PC-9 (cell line): ENCODE measurements at regions not wholly inside any gene's neighbourhood (a gene's known extent, or its start where the extent isn't known, plus 50 kb on each side); places are given as distances from the start of the nearest gene placed in this dataset.
A peak's percentile ranks its signal among the peaks of the same experiment; 100 is the strongest.

Source experiments
- BruUV-seq: library from RNA; stranded (reverse); fragments of 400-500 nt; replicated peaks from 2 replicates; lab custom pipeline; 2021; lab: Mats Ljungman, UMichigan
- CTCF ChIA-PET: fragments of 300-600 bp; sonication (Branson Sonifier 250); formaldehyde crosslinking; loops from one replicate; lab custom pipeline; 2022; ENCODE audit warnings: antibody characterized with exemption; lab: Charles Lee
- POLR2A ChIA-PET: fragments of 300-600 bp; sonication (Branson Sonifier 250); formaldehyde crosslinking; loops from one replicate; lab custom pipeline; 2022; ENCODE audit warnings: antibody characterized with exemption; ENCODE audit not compliant: unreplicated experiment; lab: Charles Lee
- DNase-seq, 2 experiments: peaks; one replicate each; pipeline versions ENCODE4 v3.0.0 to v3.0.0-alpha.2; 2015 to 2022; ENCODE audit warnings: mixed read lengths in 1 of 2
- H2AFZ ChIP-seq: fragments of 200-600 bp; sonication (generic); 2 replicates; pipeline ENCODE4 v1.8.1; 2017; ENCODE audit warnings: antibody characterized with exemption
- H3F3A ChIP-seq: fragments of 200-600 bp; sonication (generic); 2 replicates; pipeline ENCODE4 v1.8.1; 2017; ENCODE audit warnings: antibody characterized with exemption, mild to moderate bottlenecking, low read depth; ENCODE audit not compliant: insufficient read depth
- H3K27ac ChIP-seq: fragments of 200-600 bp; sonication (generic); 2 replicates; pipeline ENCODE4 v1.6.1; 2016; ENCODE audit warnings: mixed run types
- H3K27me3 ChIP-seq: fragments of 200-600 bp; sonication (generic); 2 replicates; pipeline ENCODE4 v1.6.1; 2016; ENCODE audit warnings: low read depth, mixed run types; ENCODE audit not compliant: insufficient read depth
- H3K36me3 ChIP-seq: fragments of 200-600 bp; sonication (generic); 2 replicates; pipeline ENCODE4 v1.6.1; 2016; ENCODE audit warnings: low read depth, mixed run types
- H3K4me1 ChIP-seq: fragments of 200-600 bp; sonication (generic); replicated peaks from 2 replicates; pipeline ENCODE4 v1.6.1; 2016; ENCODE audit warnings: mixed run types; ENCODE audit not compliant: insufficient read depth
- H3K4me2 ChIP-seq: fragments of 200-600 bp; sonication (generic); 2 replicates; pipeline ENCODE4 v1.6.1; 2017; ENCODE audit warnings: mixed run types
- H3K4me3 ChIP-seq: fragments of 200-600 bp; sonication (generic); 2 replicates; pipeline ENCODE4 v1.6.1; 2016; ENCODE audit warnings: mixed run types
- H3K79me2 ChIP-seq: fragments of 200-600 bp; sonication (generic); 2 replicates; pipeline ENCODE4 v1.6.1; 2017; ENCODE audit warnings: low read depth, mixed run types
- H3K9me2 ChIP-seq: fragments of 200-600 bp; sonication (generic); 2 replicates; pipeline ENCODE4 v1.8.1; 2017; ENCODE audit warnings: mild to moderate bottlenecking; ENCODE audit not compliant: insufficient read depth
- H3K9me3 ChIP-seq: fragments of 200-600 bp; sonication (generic); 2 replicates; pipeline ENCODE4 v1.8.1; 2016; ENCODE audit warnings: low read depth; ENCODE audit not compliant: insufficient read depth
- H4K20me1 ChIP-seq: fragments of 200-600 bp; sonication (generic); 2 replicates; pipeline ENCODE4 v1.8.1; 2017; ENCODE audit not compliant: insufficient read depth
- EZH2 ChIP-seq: fragments of 200-600 bp; sonication (generic); IDR thresholded peaks from 2 replicates; pipeline ENCODE4 v1.8.0; 2017; ENCODE audit warnings: antibody characterized with exemption, low read depth
- intact Hi-C: fragments of 100-400 bp; cut with micrococcal nuclease; formaldehyde crosslinking; loops from one replicate; pipeline ENCODE4 v1.10.0; 2022; ENCODE audit not compliant: unreplicated experiment
- TF ChIP-seq, protein P1 (sequence below): fragments of 200-600 bp; sonication (generic); conservative IDR thresholded peaks from 2 replicates; pipeline ENCODE4 v1.6.1; 2017; ENCODE audit warnings: mixed run types, antibody characterized with exemption, mild to moderate bottlenecking, moderate library complexity

DNA sequence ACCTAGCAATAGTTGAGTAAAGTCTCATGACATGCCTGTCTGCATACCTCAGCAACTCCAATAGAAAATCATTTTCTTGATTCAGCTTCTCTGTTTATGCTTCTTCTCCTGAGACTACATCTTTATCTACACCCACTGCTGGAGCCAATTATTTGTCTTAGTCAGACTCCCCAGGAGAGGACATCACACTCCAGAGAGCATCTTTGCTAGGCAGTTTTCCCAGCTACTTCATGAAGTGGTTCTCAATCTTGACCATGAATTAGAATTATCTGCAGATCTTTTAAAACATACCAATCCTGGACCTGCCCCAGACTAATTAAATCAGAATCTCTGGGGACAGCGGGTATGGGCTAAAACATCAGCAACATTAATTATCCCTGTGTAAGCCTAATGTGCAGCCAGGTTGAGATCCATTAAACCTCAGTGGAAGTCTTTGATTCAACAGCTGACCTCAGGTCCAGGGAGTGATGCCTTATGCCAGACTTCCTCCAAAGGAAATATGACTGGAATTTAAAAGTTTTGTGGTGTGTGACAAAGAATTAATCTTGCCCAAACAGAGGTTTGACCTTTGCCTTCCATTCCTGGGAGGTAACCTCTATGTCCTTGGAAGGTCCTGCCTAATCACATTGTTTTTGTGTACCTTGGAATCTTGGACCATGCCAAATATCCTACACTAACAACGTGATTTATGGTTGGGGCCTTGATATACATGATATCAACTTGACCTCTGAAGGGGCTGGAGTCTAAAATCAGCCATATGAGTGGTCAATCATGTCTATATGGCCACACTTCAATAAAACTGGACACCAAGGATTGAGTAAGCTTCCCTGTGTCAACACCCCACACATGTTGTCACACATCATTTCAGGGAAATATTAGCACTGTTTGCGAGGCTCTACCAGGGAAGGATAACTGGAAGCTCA is 99.3 kb upstream of the DNAJC10 start:
- no peaks in the 10 kb centered on the region for H4K20me1 ChIP-seq
- no TSS peak for BruUV-seq
- no peaks in the 10 kb centered on the region for H3K9me3 ChIP-seq
- H3K27me3 ChIP-seq = no peaks in the 10 kb centered on the region
- no peak overlapping the region for H3K4me3 ChIP-seq
- no peaks in the 10 kb centered on the region for H3F3A ChIP-seq
- H2AFZ ChIP-seq = no peak overlapping the region
- H3K27ac ChIP-seq = no peak overlapping the region
- ChIA-PET CTCF (no interaction called here), POLR2A (interaction anchor here (0.6 kb wide), 1 partner anchor 23 kb away, joined by 4 read pairs; no protein-coding TSS in a partner anchor)
- H3K79me2 ChIP-seq = no peaks in the 10 kb centered on the region
- TF ChIP-seq EZH2 = no peak
- TF ChIP-seq, protein P1, sequence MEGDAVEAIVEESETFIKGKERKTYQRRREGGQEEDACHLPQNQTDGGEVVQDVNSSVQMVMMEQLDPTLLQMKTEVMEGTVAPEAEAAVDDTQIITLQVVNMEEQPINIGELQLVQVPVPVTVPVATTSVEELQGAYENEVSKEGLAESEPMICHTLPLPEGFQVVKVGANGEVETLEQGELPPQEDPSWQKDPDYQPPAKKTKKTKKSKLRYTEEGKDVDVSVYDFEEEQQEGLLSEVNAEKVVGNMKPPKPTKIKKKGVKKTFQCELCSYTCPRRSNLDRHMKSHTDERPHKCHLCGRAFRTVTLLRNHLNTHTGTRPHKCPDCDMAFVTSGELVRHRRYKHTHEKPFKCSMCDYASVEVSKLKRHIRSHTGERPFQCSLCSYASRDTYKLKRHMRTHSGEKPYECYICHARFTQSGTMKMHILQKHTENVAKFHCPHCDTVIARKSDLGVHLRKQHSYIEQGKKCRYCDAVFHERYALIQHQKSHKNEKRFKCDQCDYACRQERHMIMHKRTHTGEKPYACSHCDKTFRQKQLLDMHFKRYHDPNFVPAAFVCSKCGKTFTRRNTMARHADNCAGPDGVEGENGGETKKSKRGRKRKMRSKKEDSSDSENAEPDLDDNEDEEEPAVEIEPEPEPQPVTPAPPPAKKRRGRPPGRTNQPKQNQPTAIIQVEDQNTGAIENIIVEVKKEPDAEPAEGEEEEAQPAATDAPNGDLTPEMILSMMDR = no peak
- no peak overlapping the region for H3K4me2 ChIP-seq
- intact Hi-C loops = no loop called here
- no peaks in the 10 kb centered on the region for H3K36me3 ChIP-seq
- DNase-seq = peak in 1 of 2 experiments; percentile 7
- no peaks in the 10 kb centered on the region for H3K4me1 ChIP-seq
- no peaks in the 10 kb centered on the region for H3K9me2 ChIP-seq

DNA sequence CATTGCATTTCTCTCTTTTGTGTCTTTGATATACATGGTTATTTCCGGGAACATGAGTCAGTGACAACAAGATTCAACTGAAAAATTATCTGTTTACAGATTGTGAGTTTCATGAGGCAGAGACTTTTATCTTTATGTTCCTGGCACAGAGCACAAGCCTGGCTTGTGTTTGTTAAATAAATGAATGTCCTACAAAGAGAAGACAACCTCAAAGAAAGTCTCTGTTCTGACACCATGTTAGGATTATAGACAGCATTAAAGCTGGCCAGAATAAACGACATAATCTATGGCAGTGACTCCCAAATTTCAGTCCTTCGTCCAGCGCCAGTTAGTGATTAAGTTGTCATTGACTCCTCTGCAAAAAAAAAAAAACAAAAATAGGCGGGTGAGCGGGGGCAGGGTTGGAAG is 97.4 kb upstream of the DNAJC10 start:
- no peaks in the 10 kb centered on the region for H4K20me1 ChIP-seq
- no peak overlapping the region for H3K27ac ChIP-seq
- no peaks in the 10 kb centered on the region for H3K9me2 ChIP-seq
- DNase-seq = no peak
- H3K4me1 ChIP-seq = no peaks in the 10 kb centered on the region
- ChIA-PET POLR2A (no interaction called here), CTCF (no interaction called here)
- TF ChIP-seq, protein P1 = no peak
- TF ChIP-seq EZH2 = no peak
- H2AFZ ChIP-seq = no peak overlapping the region
- H3F3A ChIP-seq = no peaks in the 10 kb centered on the region
- H3K9me3 ChIP-seq = no peaks in the 10 kb centered on the region
- H3K4me2 ChIP-seq = no peak overlapping the region
- H3K27me3 ChIP-seq = no peaks in the 10 kb centered on the region
- intact Hi-C loops = no loop called here
- no TSS peak for BruUV-seq
- no peaks in the 10 kb centered on the region for H3K79me2 ChIP-seq
- no peak overlapping the region for H3K4me3 ChIP-seq
- no peaks in the 10 kb centered on the region for H3K36me3 ChIP-seq

DNA sequence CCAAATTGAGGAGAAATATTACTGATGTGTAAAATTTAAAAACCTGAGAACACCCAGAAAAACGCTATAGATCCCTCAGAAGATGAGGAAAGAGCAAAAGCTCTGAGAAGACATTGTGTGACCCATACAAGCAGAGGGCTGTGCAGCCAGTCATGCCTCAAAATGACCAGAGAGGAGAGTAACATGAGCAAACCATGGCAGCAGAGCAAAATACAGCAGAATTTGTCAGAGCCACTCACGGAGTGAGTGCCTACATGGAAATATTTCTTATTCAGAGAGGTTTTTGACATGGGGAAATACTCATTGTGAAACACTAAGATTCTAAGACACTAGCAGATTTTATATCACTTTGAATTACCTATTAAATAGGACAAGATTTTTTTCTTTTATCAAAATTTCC is 96.8 kb upstream of the DNAJC10 start:
- Histone ChIP-seq H4K20me1 (no peaks in the 10 kb centered on the region), H3K36me3 (no peaks in the 10 kb centered on the region), H3K4me1 (no peaks in the 10 kb centered on the region), H2AFZ (no peak overlapping the region), H3K9me3 (no peaks in the 10 kb centered on the region), H3K27me3 (no peaks in the 10 kb centered on the region), H3K27ac (no peak overlapping the region), H3K9me2 (no peaks in the 10 kb centered on the region), H3K4me3 (no peak overlapping the region), H3F3A (no peaks in the 10 kb centered on the region), H3K79me2 (no peaks in the 10 kb centered on the region), H3K4me2 (no peak overlapping the region)
- BruUV-seq = no TSS peak
- no peak for DNase-seq
- intact Hi-C loops = no loop called here
- ChIA-PET CTCF (no interaction called here), POLR2A (no interaction called here)
- TF ChIP-seq, protein P1 = no peak
- TF ChIP-seq EZH2 = no peak
